C4-2B (cell line): ENCODE measurements at regions not wholly inside any gene's neighbourhood (a gene's known extent, or its start where the extent isn't known, plus 50 kb on each side); places are given as distances from the start of the nearest gene placed in this dataset.

Source experiments
- CTCF ChIP-seq: fragments of 450-650 bp; conservative IDR thresholded peaks from 2 replicates; pipeline ENCODE4 v1.5.1; 2017; ENCODE audit warnings: mild to moderate bottlenecking
- ZFX ChIP-seq: fragments of 450-650 bp; IDR thresholded peaks from 2 replicates; pipeline ENCODE4 v1.6.1; 2017

- TF ChIP-seq CTCF (no peak), ZFX (no peak)
Observed at GRCh38 chr13:71378961-71379905, 487.8 kb downstream of the DACH1 start.
